ENCODE measurements at regions not wholly inside any gene's neighbourhood (a gene's known extent, or its start where the extent isn't known, plus 50 kb on each side); places are given as distances from the start of the nearest gene placed in this dataset.

- TF ChIP-seq POLR2A (IDR thresholded peaks at IDR 0.05) (no peak), CTCF (IDR thresholded peaks at IDR 0.05) (no peak), POLR2AphosphoS5 (IDR thresholded peaks at IDR 0.05) (no peak)
Observed at GRCh38 chr9:17963498-17963897, 384.6 kb downstream of the SH3GL2 start.

Data from prostate gland (tissue), 2 donors.